K562 (cell line): ENCODE measurements at regions not wholly inside any gene's neighbourhood (a gene's known extent, or its start where the extent isn't known, plus 50 kb on each side); places are given as distances from the start of the nearest gene placed in this dataset.

Experiments used
- ATAC-seq: fragments of 200-7000 bp; cut with Tn5 transposase; 3 replicates; pipeline ENCODE4 v1.9.1; 2020; ENCODE audit warnings: moderate library complexity
- BruUV-seq: library from RNA; stranded (reverse); fragments of 400-500 nt; replicated peaks from 2 replicates; lab custom pipeline; 2021; lab: Mats Ljungman, UMichigan
- CTCF ChIA-PET: fragments of 300-600 bp; formaldehyde crosslinking; extraction: SDS; loops from one replicate; lab custom pipeline; 2021; ENCODE audit warnings: low intra/inter-chr PET ratio; lab: Yijun Ruan, JAX
- POLR2A ChIA-PET: fragments of 300-600, 350-650 bp; sonication (Branson Sonifier 250); formaldehyde crosslinking; extraction: SDS; loops from one replicate; lab custom pipeline; 2021; ENCODE audit warnings: antibody characterized with exemption, inconsistent platforms; lab: Yijun Ruan, JAX
- DNase-seq, 4 experiments: peaks; one replicate each; pipeline versions ENCODE4 v3.0.0 to v3.0.0-alpha.2; 2011 to 2018; ENCODE audit warnings: low spot score in 3 of 4, mixed read lengths in 3 of 4; ENCODE audit errors: extremely low read depth in 1 of 4
- FAIRE-seq: peaks from 2 replicates; lab custom pipeline; 2011; peaks lifted over from hg19 to GRCh38; lab: Jason Lieb, UNC
- H2AFZ ChIP-seq: 2 replicates; pipeline ENCODE4 v1.6.0; 2011; ENCODE audit warnings: low read depth, low read length, control low read depth, inconsistent platforms
- H3K27ac ChIP-seq: fragments of 200-600 bp; 3 replicates; pipeline ENCODE4 v1.8.0; 2011; ENCODE audit warnings: low read depth, mild to moderate bottlenecking, control low read depth, inconsistent platforms, low read length, moderate library complexity, mixed read lengths; ENCODE audit errors: extremely low read depth
- H3K27me3 ChIP-seq, 2 experiments: fragments of 300-600 bp in 1 of 2; 2 replicates in 1 of 2; 3 replicates in 1 of 2; pipeline versions ENCODE4 v1.6.0 to v1.8.0; 2011; ENCODE audit warnings: inconsistent platforms in 2 of 2, low read length in 2 of 2, mild to moderate bottlenecking in 1 of 2, mixed read lengths in 1 of 2, moderate library complexity in 1 of 2; ENCODE audit not compliant: control insufficient read depth in 2 of 2, insufficient read depth in 2 of 2
- H3K36me3 ChIP-seq: fragments of 300-600 bp; 3 replicates; pipeline ENCODE4 v1.8.0; 2011; ENCODE audit warnings: mild to moderate bottlenecking, low read length, inconsistent platforms; ENCODE audit not compliant: control insufficient read depth, insufficient read depth
- H3K4me1 ChIP-seq, 2 experiments: fragments of 200-600 bp in 1 of 2; replicated peaks in 1 of 2; 2 replicates in 1 of 2; 3 replicates in 1 of 2; pipeline versions ENCODE4 v1.5.1 to v1.8.0; 2011; ENCODE audit warnings: inconsistent platforms in 2 of 2, low read length in 2 of 2, mild to moderate bottlenecking in 1 of 2, mixed read lengths in 1 of 2, moderate library complexity in 1 of 2; ENCODE audit not compliant: control insufficient read depth in 2 of 2, insufficient read depth in 2 of 2
- H3K4me2 ChIP-seq: 2 replicates; pipeline ENCODE4 v1.6.1; 2011; ENCODE audit warnings: low read length, control low read depth, inconsistent platforms, mixed read lengths; ENCODE audit not compliant: insufficient read depth
- H3K4me3 ChIP-seq: fragments of 200-600 bp; sonication (generic), shearing (Covaris generic); 2 replicates; pipeline ENCODE4 v1.5.1; 2016; ENCODE audit warnings: control low read depth, inconsistent platforms
- H3K79me2 ChIP-seq: fragments of 200-600 bp; 3 replicates; pipeline ENCODE4 v1.8.0; 2011; ENCODE audit warnings: low read length, inconsistent platforms; ENCODE audit not compliant: control insufficient read depth, insufficient read depth
- H3K9ac ChIP-seq, 2 experiments: 2 replicates each; pipeline versions ENCODE4 v1.6.0 to v1.6.1; 2011; ENCODE audit warnings: low read depth in 2 of 2, low read length in 2 of 2, control low read depth in 1 of 2, inconsistent platforms in 1 of 2, mild to moderate bottlenecking in 1 of 2, mixed read lengths in 1 of 2; ENCODE audit not compliant: insufficient read depth in 1 of 2
- H3K9me1 ChIP-seq: one replicate; pipeline ENCODE4 v1.6.0; 2011; ENCODE audit warnings: inconsistent platforms, mild to moderate bottlenecking, low read length, moderate library complexity; ENCODE audit not compliant: control insufficient read depth, insufficient read depth
- H3K9me3 ChIP-seq: replicated peaks from 2 replicates; pipeline ENCODE4 v1.5.1; 2011; ENCODE audit warnings: low read depth, low read length, inconsistent platforms; ENCODE audit not compliant: control insufficient read depth, insufficient read depth
- H4K20me1 ChIP-seq: replicated peaks from 2 replicates; pipeline ENCODE4 v1.6.1; 2011; ENCODE audit warnings: low read length, inconsistent platforms, mixed read lengths; ENCODE audit not compliant: control insufficient read depth, insufficient read depth
- CHCHD3 ChIP-seq: fragments of 250-450 bp; sonication (Bioruptor Pico); IDR thresholded peaks from 2 replicates; pipeline ENCODE4 v2.1.2; 2022; ENCODE audit warnings: mild to moderate bottlenecking
- ETV6 ChIP-seq, 3 experiments: fragments of 150-350 bp in 1 of 3; sonication (generic) in 1 of 3; formaldehyde crosslinking in 1 of 3; IDR thresholded peaks; 2 replicates each; pipeline versions ENCODE4 v1.6.1 to v1.8.0; 2014 to 2022; ENCODE audit warnings: borderline replicate concordance in 2 of 3, low read depth in 2 of 3, antibody characterized with exemption in 1 of 3, low read length in 1 of 3, mild to moderate bottlenecking in 1 of 3, missing genetic modification reagents in 1 of 3
- HMBOX1 ChIP-seq: sonication (generic); IDR thresholded peaks from 2 replicates; pipeline ENCODE4 v1.6.1; 2016
- MTA2 ChIP-seq: fragments of 450-650 bp; IDR thresholded peaks from 2 replicates; pipeline ENCODE4 v1.6.1; 2016; ENCODE audit warnings: low read depth
- RFX5 ChIP-seq: IDR thresholded peaks from 2 replicates; pipeline ENCODE4 v1.6.1; 2011; ENCODE audit warnings: low read depth, mild to moderate bottlenecking, improper control_type of control experiment, low read length
- ZBTB2 ChIP-seq: fragments of 450-650 bp; IDR thresholded peaks from 2 replicates; pipeline ENCODE4 v1.6.1; 2016; ENCODE audit warnings: antibody characterized with exemption
- ZNF23 ChIP-seq: fragments of 250-450 bp; sonication (Bioruptor Pico); IDR thresholded peaks from 2 replicates; pipeline ENCODE4 v1.4.0; 2020; ENCODE audit warnings: mild to moderate bottlenecking
- ZSCAN32 ChIP-seq: fragments of 450-650 bp; formaldehyde crosslinking; IDR thresholded peaks from 2 replicates; pipeline ENCODE4 v1.4.0; 2020; ENCODE audit warnings: mild to moderate bottlenecking, moderate library complexity
- in situ Hi-C: fragments of 300-500 bp; cut with MboI; formaldehyde crosslinking; loops from 4 replicates; pipeline ENCODE4 v1.15.0; 2018; ENCODE audit warnings: inconsistent platforms, mixed read lengths
- intact Hi-C: fragments of 100-400 bp; cut with micrococcal nuclease; formaldehyde crosslinking; loops from 2 replicates; pipeline ENCODE4 v1.14.2; 2022
- TF ChIP-seq, protein P1 (sequence below): fragments of 450-650 bp; IDR thresholded peaks from 2 replicates; pipeline ENCODE4 v1.6.1; 2016; ENCODE audit warnings: borderline replicate concordance

DNA sequence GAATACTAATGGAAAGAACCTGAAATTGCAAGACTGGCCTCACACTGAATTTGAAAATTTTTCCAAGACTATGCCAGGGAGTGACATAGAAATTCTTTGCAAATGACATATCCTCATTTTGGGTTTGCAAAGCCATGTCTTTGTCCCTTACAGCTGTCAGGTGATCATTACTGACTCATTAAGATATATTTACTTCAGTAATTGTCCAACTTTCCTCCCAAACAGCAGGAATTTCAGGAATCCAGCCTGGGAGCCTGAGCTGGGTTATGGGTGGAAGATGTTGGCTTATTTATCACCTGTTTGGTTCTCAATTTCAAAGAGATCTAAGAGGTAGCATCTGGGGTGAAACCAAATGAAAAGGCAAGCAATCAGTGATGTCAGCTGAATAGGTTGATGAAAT lies 111.6 kb upstream of the ACP3 start:
- Histone ChIP-seq H4K20me1 (no peaks in the 10 kb centered on the region), H3K36me3 (no peaks in the 10 kb centered on the region), H3K27me3 (no peaks in the 10 kb centered on the region), H3K9ac (no peak overlapping the region), H3K9me3 (no peaks in the 10 kb centered on the region), H3K4me3 (no peak overlapping the region), H2AFZ (no peak overlapping the region)
- CTCF ChIA-PET: no interaction called here
- in situ Hi-C loops: no loop called here
- TF ChIP-seq ZSCAN32 (no peak), RFX5 (no peak), MTA2 (no peak), ZBTB2 (no peak), ZNF23 (no peak), CHCHD3 (CRISPR knock-in tag) (no peak), HMBOX1 (no peak), ETV6 (IDR thresholded peaks at IDR 0.05; ENCODE audit: borderline replicate concordance in 1 of 2, low read depth in 2 of 2, low read length in 1 of 2) (no peak), ETV6 (CRISPR knock-in tag; IDR thresholded peaks at IDR 0.05; ENCODE audit: borderline replicate concordance) (no peak)
- TF ChIP-seq, protein P1, sequence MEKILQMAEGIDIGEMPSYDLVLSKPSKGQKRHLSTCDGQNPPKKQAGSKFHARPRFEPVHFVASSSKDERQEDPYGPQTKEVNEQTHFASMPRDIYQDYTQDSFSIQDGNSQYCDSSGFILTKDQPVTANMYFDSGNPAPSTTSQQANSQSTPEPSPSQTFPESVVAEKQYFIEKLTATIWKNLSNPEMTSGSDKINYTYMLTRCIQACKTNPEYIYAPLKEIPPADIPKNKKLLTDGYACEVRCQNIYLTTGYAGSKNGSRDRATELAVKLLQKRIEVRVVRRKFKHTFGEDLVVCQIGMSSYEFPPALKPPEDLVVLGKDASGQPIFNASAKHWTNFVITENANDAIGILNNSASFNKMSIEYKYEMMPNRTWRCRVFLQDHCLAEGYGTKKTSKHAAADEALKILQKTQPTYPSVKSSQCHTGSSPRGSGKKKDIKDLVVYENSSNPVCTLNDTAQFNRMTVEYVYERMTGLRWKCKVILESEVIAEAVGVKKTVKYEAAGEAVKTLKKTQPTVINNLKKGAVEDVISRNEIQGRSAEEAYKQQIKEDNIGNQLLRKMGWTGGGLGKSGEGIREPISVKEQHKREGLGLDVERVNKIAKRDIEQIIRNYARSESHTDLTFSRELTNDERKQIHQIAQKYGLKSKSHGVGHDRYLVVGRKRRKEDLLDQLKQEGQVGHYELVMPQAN: no peak
- TF ChIP-seq, all 486 proteins: peak for 0
- no TSS peak for BruUV-seq
- Histone ChIP-seq H3K79me2 (no peaks in the 10 kb centered on the region), H3K27ac (no peak overlapping the region), H3K4me1 (no peaks in the 10 kb centered on the region), H3K9me1 (no peaks in the 10 kb centered on the region), H3K4me2 (no peak overlapping the region)
- ATAC-seq (no peak), DNase-seq (no peak), FAIRE-seq (no peak)
- POLR2A ChIA-PET: no interaction called here
- intact Hi-C loops: no loop called here
